C4-2B (cell line): ENCODE measurements at regions not wholly inside any gene's neighbourhood (a gene's known extent, or its start where the extent isn't known, plus 50 kb on each side); places are given as distances from the start of the nearest gene placed in this dataset.

Experiments
- CTCF ChIP-seq: fragments of 450-650 bp; conservative IDR thresholded peaks from 2 replicates; pipeline ENCODE4 v1.5.1; 2017; ENCODE audit warnings: mild to moderate bottlenecking
- ZFX ChIP-seq: fragments of 450-650 bp; IDR thresholded peaks from 2 replicates; pipeline ENCODE4 v1.6.1; 2017

- TF ChIP-seq CTCF (no peak), ZFX (no peak)
Measured at GRCh38 chr3:61352306-61352705, 101.1 kb upstream of the FHIT start.
